ENCODE measurements at regions not wholly inside any gene's neighbourhood (a gene's known extent, or its start where the extent isn't known, plus 50 kb on each side); places are given as distances from the start of the nearest gene placed in this dataset.

DNA sequence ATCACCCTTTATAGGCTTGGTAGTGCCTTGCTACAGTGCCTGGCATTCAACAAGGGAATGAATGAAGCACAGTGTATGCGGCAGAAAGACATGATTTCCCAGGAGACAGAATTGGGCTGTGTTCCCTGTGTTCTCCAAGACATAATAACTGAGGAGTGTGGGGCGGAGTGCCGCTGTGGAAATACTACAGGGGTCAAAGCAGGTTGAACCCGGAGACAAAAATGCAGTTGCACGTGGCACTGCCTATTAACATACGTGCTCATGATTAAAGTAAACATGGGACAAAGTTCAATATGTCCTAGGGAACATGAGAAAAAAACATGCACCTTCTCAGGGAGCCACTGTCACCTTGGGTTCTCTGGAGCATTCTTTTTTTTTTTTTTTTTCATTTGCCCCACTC lies 820.8 kb downstream of the RPA4 start:
- H3K4me1 ChIP-seq: no peaks in the 10 kb centered on the region
- intact Hi-C loops (cut with DNase I): no loop called here
- H3K4me3 ChIP-seq: no peak overlapping the region
- TF ChIP-seq, protein P1, sequence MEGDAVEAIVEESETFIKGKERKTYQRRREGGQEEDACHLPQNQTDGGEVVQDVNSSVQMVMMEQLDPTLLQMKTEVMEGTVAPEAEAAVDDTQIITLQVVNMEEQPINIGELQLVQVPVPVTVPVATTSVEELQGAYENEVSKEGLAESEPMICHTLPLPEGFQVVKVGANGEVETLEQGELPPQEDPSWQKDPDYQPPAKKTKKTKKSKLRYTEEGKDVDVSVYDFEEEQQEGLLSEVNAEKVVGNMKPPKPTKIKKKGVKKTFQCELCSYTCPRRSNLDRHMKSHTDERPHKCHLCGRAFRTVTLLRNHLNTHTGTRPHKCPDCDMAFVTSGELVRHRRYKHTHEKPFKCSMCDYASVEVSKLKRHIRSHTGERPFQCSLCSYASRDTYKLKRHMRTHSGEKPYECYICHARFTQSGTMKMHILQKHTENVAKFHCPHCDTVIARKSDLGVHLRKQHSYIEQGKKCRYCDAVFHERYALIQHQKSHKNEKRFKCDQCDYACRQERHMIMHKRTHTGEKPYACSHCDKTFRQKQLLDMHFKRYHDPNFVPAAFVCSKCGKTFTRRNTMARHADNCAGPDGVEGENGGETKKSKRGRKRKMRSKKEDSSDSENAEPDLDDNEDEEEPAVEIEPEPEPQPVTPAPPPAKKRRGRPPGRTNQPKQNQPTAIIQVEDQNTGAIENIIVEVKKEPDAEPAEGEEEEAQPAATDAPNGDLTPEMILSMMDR (IDR thresholded peaks at IDR 0.05): no peak
- no peak for DNase-seq
- no peaks in the 10 kb centered on the region for H3K36me3 ChIP-seq
- no peaks in the 10 kb centered on the region for H3K27me3 ChIP-seq
- no peak overlapping the region for H3K9ac ChIP-seq (ENCODE audit: low read depth in 2 of 2, low read length in 2 of 2)
- H3K9me3 ChIP-seq: no peaks in the 10 kb centered on the region
- no peak overlapping the region for H3K27ac ChIP-seq

- no peak for DNase-seq
- no peak overlapping the region for H3K27ac ChIP-seq
- no peaks in the 10 kb centered on the region for H3K36me3 ChIP-seq
- TF ChIP-seq, protein P1 (IDR thresholded peaks at IDR 0.05): no peak
- no peaks in the 10 kb centered on the region for H3K9me3 ChIP-seq
- H3K27me3 ChIP-seq: no peaks in the 10 kb centered on the region
- no peak overlapping the region for H3K9ac ChIP-seq (ENCODE audit: low read depth in 2 of 2, low read length in 2 of 2)
- intact Hi-C loops (cut with DNase I): no loop called here
- H3K4me3 ChIP-seq: no peak overlapping the region
- H3K4me1 ChIP-seq: no peaks in the 10 kb centered on the region
These were observed 821.2 kb downstream of the RPA4 start for GRCh38 chrX:97704881-97705280.

DNA sequence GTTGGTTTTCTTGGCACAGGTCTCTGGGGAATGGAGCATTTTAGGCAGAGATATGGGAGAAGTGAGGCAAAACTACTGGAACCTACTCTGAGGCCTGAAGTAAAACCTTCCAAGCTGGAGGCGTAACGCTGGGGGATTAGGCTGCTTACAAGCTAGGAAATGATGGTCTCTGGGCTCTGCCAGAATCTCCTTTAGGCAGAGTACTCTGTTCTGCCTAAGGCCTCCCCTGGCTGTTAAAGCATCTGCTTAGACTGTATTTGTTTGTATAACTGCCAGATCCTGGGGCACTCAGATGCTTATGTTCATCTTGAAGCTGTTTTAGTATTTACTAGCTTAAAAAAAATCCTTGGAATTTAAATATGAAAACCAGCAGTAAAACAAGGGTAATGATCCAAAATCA lies 822.2 kb downstream of the RPA4 start:
- Histone ChIP-seq H3K36me3 (no peaks in the 10 kb centered on the region), H3K4me1 (no peaks in the 10 kb centered on the region), H3K4me3 (no peak overlapping the region), H3K9ac (ENCODE audit: low read depth in 2 of 2, low read length in 2 of 2) (no peak overlapping the region), H3K27ac (no peak overlapping the region), H3K9me3 (no peaks in the 10 kb centered on the region), H3K27me3 (no peaks in the 10 kb centered on the region)
- TF ChIP-seq, protein P1 (IDR thresholded peaks at IDR 0.05): no peak
- intact Hi-C loops (cut with DNase I): no loop called here
- DNase-seq: no peak

DNA sequence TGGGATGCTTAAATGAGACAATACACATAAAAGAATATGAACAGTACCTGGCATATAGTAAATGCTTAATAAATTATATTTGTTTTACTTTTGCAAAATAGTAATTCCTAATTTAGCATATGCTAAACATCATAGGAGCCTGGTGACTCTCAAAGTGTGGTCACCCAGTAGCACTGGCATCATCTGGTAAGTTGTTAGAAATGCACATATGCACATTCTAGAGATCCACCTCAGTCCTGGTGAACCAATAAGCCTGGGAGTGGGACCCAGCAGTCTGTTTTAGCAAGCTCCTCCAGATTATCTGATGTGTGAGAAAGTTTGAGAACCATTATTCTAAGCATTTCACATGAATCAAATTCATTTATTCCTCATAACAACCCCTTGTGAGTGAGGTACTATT lies 830.4 kb downstream of the RPA4 start:
- intact Hi-C loops (cut with DNase I): no loop called here
- no peaks in the 10 kb centered on the region for H3K4me1 ChIP-seq
- H3K4me3 ChIP-seq: no peak overlapping the region
- H3K27me3 ChIP-seq: no peaks in the 10 kb centered on the region
- no peaks in the 10 kb centered on the region for H3K36me3 ChIP-seq
- no peak overlapping the region for H3K9ac ChIP-seq (ENCODE audit: low read depth in 2 of 2, low read length in 2 of 2)
- DNase-seq: no peak
- H3K9me3 ChIP-seq: no peaks in the 10 kb centered on the region
- TF ChIP-seq, protein P1 (IDR thresholded peaks at IDR 0.05): no peak
- H3K27ac ChIP-seq: no peak overlapping the region

DNA sequence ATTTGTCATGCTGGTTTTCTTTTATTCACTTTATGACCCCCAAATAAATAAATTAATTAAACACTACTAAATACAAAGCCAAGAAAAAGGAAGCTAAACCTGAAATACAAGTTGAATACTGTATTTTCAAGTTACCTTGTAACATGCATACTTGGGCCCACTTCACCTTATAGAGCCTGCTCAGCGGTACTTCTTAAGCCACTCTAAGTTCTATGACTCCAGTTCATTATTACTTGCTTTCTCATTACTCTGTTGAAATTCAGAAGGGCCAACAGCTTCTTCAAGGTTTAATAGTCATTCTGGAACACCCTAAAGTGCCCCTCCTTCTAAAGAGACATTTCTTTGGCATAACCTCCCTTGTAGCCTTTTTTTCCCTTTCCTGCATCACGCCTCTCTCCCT lies 844.5 kb downstream of the RPA4 start:
- Histone ChIP-seq H3K27ac (no peak overlapping the region), H3K9ac (ENCODE audit: low read depth in 2 of 2, low read length in 2 of 2) (no peak overlapping the region), H3K36me3 (no peaks in the 10 kb centered on the region), H3K27me3 (no peaks in the 10 kb centered on the region), H3K9me3 (no peaks in the 10 kb centered on the region), H3K4me1 (no peaks in the 10 kb centered on the region), H3K4me3 (no peak overlapping the region)
- TF ChIP-seq, protein P1 (IDR thresholded peaks at IDR 0.05): no peak
- no peak for DNase-seq
- intact Hi-C loops (cut with DNase I): no loop called here

DNA sequence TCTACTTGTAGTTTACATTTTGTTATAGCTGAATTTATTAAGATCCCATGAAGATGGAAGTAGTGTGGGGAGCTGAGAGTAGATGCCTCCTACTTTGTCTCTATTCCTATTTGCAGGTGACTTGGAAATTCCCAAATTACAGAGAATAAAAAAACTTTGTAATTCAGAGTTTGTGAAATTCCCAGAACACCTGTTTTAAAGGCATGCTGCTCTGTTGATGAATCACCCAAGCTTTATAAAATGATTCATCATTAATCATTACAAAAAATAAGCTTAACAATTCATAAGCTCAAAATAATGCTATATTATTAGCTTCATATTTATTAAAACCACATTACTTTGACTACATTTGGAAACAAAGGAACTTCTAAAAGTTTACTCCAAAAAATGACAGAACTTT lies 856.3 kb downstream of the RPA4 start:
- intact Hi-C loops (cut with DNase I): no loop called here
- Histone ChIP-seq H3K36me3 (no peaks in the 10 kb centered on the region), H3K9ac (ENCODE audit: low read depth in 2 of 2, low read length in 2 of 2) (no peak overlapping the region), H3K4me1 (no peaks in the 10 kb centered on the region), H3K9me3 (no peaks in the 10 kb centered on the region), H3K27me3 (no peaks in the 10 kb centered on the region), H3K4me3 (no peak overlapping the region), H3K27ac (no peak overlapping the region)
- DNase-seq: no peak
- TF ChIP-seq, protein P1 (IDR thresholded peaks at IDR 0.05): no peak

All from colonic mucosa (tissue), 4 donors.